ENCODE measurements at regions not wholly inside any gene's neighbourhood (a gene's known extent, or its start where the extent isn't known, plus 50 kb on each side); places are given as distances from the start of the nearest gene placed in this dataset.
A peak's percentile ranks its signal among the peaks of the same experiment; 100 is the strongest.

DNA sequence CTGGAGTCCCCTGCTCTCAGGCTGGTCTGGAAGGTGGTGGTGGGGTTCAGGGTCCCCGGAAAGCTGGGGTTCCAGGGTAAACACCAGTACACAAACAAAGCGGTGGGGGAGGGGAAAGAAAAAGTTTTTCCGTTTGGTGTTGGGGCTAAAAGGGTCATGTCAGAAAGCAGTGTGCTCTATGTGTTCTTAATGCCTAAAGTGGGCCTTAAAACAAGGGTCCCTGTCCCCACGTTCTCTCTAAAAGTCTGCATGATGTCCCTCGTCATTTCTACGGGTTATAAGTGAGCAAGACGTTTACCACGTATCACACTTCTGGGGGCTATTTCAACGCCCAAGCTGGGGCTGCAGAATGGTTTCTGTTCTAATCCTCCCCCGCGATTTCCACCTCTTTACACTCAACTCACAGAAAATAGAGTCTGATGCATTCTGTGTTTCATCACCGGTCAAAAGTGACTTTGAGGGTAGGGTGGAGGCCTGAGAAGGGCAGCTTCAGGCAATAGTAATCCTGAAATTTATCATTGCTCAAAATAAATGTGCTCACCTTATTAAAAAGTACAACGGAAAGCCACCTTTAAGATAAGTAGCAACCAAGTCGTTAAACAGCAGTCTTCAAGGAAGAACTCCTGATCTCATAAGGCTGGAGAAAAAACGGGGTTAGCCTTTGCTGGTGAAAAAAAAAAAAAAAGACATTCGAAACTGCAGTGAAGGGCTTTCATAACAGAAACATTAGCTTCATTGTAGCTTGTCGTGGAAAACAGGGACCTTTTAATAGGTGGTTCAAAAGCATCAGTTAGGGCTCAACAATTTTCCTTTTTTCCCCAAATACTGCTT, 63.9 kb upstream of the PTGR2 start:
- TF ChIP-seq, protein P1, sequence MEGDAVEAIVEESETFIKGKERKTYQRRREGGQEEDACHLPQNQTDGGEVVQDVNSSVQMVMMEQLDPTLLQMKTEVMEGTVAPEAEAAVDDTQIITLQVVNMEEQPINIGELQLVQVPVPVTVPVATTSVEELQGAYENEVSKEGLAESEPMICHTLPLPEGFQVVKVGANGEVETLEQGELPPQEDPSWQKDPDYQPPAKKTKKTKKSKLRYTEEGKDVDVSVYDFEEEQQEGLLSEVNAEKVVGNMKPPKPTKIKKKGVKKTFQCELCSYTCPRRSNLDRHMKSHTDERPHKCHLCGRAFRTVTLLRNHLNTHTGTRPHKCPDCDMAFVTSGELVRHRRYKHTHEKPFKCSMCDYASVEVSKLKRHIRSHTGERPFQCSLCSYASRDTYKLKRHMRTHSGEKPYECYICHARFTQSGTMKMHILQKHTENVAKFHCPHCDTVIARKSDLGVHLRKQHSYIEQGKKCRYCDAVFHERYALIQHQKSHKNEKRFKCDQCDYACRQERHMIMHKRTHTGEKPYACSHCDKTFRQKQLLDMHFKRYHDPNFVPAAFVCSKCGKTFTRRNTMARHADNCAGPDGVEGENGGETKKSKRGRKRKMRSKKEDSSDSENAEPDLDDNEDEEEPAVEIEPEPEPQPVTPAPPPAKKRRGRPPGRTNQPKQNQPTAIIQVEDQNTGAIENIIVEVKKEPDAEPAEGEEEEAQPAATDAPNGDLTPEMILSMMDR (IDR thresholded peaks at IDR 0.05; ENCODE audit: low read depth, low read length, missing input control), result no peak
- TF ChIP-seq, protein P2, sequence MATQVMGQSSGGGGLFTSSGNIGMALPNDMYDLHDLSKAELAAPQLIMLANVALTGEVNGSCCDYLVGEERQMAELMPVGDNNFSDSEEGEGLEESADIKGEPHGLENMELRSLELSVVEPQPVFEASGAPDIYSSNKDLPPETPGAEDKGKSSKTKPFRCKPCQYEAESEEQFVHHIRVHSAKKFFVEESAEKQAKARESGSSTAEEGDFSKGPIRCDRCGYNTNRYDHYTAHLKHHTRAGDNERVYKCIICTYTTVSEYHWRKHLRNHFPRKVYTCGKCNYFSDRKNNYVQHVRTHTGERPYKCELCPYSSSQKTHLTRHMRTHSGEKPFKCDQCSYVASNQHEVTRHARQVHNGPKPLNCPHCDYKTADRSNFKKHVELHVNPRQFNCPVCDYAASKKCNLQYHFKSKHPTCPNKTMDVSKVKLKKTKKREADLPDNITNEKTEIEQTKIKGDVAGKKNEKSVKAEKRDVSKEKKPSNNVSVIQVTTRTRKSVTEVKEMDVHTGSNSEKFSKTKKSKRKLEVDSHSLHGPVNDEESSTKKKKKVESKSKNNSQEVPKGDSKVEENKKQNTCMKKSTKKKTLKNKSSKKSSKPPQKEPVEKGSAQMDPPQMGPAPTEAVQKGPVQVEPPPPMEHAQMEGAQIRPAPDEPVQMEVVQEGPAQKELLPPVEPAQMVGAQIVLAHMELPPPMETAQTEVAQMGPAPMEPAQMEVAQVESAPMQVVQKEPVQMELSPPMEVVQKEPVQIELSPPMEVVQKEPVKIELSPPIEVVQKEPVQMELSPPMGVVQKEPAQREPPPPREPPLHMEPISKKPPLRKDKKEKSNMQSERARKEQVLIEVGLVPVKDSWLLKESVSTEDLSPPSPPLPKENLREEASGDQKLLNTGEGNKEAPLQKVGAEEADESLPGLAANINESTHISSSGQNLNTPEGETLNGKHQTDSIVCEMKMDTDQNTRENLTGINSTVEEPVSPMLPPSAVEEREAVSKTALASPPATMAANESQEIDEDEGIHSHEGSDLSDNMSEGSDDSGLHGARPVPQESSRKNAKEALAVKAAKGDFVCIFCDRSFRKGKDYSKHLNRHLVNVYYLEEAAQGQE (IDR thresholded peaks at IDR 0.05), result no peak
- TF ChIP-seq FOXA1 (IDR thresholded peaks at IDR 0.05) (no peak), GABPA (IDR thresholded peaks at IDR 0.05 in 1 of 2, conservative IDR thresholded peaks at IDR 0.05 in 1 of 2) (no peak), YY1 (IDR thresholded peaks at IDR 0.05) (peak; percentile 29)

All from liver (tissue), 3 donors.